H4 (cell line): ENCODE measurements at regions not wholly inside any gene's neighbourhood (a gene's known extent, or its start where the extent isn't known, plus 50 kb on each side); places are given as distances from the start of the nearest gene placed in this dataset.
"Not testable (repeated sequence)": the region's sequence is repeated elsewhere in the genome, so short reads cannot be mapped to it uniquely, and the experiment has no call there.

Experiments
- DNase-seq: peaks from one replicate; pipeline ENCODE4 v3.0.0-alpha.2; 2015; ENCODE audit warnings: low spot score

DNA sequence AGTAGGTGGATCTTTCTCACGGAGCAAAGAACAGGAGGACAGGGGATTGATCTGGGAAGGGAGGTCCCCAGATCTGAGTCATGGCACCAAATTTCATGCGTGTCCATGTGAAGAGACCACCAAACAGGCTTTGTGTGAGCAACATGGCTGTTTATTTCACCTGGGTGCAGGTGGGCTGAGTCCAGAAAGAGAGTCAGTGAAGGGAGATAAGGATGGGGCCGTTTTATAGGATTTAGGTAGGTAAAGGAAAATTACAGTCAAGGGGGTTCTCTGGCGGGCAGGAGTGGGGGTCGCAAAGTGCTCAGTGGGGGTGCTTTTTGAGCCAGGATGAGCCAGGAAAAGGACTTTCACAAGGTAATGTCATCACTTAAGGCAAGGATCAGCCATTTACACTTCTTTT lies 1480.5 kb upstream of the PRR20A start:
- DNase-seq, result not testable (repeated sequence)

DNA sequence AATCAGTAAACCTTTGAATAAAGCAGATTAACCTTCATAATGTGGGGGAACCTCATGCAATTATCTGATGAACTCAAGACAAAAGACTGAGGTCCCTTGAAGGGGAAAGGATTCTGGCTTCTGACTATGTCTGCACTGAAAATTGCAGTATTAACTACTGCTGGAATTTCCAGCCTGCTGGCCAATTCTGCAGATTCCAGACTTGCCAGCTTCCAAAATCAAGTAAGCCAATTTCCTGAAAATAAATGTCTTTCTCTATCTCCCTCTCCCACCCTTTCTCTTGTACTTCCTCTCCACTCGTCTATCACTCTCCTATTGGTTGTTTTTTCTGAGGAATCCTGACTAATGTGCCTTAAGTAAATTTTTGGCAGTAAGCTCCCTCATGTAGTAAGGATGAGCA lies 1479.9 kb upstream of the PRR20A start:
- DNase-seq, result no peak

DNA sequence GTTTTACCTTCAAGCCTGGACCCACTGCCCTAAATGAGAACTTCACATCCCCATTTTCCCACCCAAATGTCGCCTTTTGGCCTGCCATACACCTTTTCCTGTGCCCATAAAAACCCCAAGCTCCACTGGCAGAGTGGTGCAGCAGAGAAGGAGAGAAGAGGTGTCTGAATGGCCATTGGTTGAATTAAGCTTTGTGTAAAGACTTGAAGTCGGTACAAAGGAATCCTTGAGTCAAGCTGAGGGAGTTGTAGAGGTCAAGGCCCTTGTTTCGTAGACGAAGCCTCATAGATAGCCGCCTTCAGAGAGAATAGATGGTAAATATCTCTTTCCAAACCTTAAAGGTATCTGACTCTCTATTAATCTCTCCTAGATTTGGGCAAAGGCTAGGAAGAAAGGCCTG lies 1479.2 kb upstream of the PRR20A start:
- DNase-seq, result no peak

DNA sequence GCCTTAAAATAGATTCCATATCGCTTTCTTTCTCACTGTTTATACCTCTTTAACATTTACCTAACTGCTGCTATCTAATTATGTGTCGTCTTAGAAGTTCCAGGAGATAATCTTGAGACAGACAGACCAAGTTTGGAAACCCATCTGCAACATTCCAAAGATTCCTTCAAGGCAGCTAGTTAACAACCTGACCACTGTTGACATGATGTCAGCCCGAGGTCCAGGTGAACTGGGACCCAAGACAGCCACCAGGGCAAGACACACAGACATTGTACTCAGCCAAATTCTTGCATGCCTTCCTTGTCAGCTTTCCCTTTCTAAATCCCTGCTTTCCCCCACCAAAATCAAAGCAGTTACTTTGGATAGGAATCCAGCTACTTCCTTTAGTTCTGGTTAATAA lies 1476.5 kb upstream of the PRR20A start:
- DNase-seq, result no peak

DNA sequence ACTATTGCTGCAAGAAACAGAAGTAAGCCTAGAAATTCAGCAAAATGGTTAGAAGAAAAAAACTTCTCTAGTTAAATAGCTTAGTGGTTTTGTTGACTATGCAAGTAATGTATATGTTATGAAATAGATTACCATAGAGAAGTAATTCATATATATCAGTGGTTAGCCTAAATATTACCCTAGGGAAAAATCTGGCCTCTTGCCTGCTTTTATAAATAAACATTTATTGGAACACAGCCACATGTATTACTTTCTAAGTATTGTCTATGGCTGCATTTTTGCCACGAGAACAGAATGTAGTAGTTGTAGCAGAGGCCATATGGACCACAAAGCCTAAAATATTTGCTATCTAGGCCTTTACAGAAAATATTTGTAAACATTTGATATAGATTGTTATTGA lies 1471.7 kb upstream of the PRR20A start:
- DNase-seq, result no peak

DNA sequence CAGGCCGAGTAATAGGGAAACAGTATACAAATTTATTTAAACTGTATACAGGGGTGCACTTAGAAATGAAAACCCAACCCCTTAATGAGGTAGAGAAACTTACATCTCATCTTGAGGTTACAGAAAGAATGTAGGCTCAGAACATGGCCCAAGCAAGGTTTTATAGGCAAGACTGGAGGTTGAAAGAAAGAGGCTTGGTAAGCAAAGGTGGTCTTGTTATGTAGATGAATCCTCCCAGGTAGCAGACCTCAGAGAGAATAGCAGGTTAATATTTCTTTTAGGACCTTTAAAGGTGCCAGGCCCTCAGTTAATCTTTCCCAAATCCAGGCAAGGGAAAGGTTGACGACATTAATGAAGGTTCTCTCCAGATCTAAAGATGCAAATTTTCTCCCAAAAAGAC lies 1466.8 kb upstream of the PRR20A start:
- no peak for DNase-seq

DNA sequence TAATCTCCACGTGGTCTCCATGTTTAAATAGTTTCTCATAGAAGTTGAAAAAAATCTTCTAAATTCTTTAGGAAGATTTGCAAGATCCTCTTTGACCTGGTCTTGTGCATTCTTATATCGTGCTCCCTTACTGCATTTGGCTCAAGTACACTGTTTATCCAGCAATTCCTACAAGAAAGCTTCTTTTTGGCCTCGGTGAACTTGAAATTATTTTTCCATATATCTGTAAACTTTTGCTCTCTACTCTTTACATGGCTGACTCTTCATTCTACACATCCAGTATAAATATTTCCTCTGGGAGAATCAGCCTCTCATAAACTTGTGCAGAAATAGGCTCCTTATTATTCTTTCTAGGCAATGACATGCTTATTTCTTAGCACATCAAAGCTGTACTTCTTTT lies 1457.9 kb upstream of the PRR20A start:
- no peak for DNase-seq

DNA sequence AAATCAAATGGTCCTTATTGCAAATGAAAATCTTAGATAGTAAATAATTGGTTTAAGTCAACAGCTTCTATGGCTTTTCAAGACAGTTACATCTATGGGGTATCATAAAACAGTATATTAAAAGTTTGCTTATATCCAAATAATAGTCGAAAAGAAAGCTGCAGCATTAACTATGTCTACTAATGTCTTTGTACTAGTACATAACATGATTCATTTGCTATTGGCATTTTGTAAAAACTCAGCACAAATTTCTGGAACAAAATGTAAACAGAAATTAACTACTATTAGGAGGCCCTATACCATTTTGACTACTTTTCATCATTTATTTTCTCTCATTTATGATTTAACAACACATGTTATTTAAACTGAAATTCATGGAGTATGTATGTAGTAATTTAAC lies 1435.2 kb upstream of the PRR20A start:
- no peak for DNase-seq

DNA sequence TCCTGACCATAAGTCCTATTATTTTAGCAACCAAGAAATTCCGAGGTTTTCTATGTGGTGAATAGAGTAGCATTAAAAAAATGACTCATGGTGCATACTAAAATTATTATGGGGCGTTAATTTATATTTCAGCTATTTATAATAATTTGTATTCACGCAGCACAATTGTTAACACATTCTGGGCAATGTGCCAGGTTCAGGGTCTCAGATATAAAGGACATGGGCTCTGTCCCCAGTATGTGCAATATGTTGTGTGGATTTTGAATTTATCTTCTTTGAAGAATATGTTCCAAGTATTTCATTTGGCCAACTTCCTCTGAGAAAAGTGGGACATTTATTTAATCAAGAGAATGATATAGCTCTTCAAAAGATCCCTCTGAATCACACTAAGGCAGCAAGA lies 1434.7 kb upstream of the PRR20A start:
- DNase-seq, result no peak

DNA sequence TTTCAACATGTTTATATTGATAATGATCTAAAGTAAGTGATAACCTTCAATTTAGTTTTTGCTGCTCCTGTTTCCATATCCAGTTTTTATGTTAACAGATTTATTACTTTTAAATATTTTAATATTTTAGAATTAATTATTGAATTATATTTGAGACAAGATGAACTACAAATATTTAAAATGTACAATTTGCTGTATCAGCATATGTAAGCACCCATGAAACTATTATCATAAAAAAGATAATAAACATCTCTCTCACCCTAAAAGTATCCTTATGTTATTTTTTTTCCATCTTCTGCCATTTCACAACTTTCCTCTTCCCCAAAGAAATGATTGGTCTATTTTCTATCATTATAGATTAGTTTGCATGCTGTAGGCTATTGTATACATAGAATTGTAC lies 1426.6 kb upstream of the PRR20A start:
- no peak for DNase-seq

DNA sequence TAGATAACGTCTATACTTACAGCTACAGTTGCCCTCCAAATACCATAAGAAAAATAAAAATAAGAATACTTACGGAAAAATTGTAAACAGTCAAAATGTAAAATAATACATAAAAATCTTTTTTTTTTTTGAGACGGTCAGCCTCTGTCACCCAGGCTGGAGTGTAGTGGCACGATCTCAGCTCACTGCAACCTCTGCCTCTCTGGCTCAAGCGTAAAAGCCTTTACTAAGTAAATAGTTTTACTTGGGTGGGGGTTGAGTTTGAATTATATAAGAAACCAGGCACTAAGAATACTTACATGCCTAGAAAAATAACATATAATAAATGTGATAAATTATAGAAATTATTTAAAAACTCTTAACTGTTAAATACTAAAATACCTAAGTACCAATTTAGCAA lies 1413.0 kb upstream of the PRR20A start:
- DNase-seq, result no peak

DNA sequence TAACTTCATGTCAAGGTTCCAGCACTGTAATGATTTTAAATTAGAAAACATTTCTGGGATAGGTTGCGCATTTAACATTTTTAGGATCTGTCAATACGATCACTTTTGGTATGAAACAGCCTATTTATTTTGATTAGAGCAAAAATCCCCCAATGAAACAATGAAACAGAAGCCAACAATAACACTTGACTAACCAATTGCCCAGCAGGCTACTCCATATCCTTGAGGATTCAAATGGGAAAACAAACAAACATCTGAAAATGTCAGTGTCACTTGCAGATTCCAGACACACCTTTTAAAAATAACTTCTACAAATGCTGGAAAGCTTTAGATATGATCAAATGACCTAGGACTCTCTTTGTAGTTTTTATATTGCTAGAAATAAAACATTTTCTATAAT lies 1412.5 kb upstream of the PRR20A start:
- DNase-seq, result no peak

DNA sequence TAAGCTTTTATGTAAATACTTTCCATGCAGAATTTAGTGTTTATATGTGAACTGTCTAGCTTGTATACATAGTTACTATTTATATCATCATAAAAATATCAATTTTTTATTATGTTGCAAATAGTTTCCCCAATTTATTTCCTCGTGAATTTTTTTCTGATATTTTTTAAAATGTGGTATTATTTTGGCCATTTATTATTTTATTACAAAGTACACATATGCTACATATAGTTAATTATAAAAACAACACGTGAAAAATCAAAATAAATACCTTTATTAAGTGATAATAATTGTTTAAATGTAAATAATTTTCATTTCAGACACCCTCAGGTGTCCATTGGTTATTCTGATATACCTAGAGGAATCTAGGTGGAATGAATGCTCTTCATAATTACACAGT lies 1394.9 kb upstream of the PRR20A start:
- no peak for DNase-seq

DNA sequence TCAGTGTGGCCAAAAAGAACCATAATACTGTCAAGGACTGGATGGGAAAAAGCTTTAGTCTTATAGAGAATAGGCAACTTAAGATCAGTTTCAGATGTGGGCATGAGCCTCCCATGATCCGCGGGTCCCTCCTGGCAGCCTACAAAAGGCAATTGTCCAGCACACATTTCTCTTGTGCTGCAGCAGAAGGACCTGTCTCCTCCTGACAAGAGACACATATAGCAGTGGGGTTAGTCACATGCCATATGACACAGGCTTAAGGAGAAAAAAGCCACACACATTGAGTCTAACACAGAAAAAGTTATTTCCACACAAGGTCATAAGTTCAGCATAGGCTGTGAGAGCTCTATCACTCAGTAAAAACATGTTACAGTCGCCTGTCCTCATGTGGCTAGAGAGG lies 1378.7 kb upstream of the PRR20A start:
- DNase-seq, result no peak

DNA sequence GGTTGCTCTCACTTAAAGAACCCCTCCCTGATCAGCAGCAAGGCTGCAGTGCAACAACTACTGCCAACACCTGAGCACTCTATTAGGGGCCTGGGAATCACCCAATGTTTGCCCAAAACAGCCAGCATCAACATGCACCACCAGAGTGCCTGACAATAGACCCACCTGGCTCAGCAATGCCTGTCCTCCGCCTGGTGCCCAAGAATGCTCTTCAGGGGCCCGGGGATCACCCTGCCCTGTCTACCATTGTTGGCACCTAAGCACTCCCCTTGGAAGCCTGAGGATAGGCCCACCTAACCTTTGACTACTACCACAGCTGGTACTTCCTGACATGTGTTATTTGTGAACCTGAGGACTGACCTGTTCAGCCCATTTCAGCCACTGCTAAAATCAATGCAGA lies 1363.1 kb upstream of the PRR20A start:
- no peak for DNase-seq

DNA sequence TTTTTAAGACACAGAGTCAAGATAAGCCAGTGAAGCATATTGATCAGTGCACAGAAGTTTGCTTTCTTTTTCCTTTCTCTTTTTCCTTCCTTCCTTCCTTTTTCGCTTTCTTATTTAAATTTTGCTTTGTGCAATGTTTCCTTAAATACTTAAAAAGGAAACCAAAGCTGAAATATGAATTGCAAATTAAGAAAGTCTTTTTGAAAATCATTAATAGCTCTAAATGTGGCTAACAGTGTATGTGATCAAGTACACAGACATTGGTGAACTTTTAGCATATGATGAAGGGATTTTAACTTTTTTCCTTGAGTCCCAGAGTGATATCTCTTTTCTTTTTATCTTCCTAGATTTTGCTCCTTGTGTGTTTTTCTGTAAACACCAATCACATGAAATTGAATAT lies 1356.9 kb upstream of the PRR20A start:
- DNase-seq, result no peak

DNA sequence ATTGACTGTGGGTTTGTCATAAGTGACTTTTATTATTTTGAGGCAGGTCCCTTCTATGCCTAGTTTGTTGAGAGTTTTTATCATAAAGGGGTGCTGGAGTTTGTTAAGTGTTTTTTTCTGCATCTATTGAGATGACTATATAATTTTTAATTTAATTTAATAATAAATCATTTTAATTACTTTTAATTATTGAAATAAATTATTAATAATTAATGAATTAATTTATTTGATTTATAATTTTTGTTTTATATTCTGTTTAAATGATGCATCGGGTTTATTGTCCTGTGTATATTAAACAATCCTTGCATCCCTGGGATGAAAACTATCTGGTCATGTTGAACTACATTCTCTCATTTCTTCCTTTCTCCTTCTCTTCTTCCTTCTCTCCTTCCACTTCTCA lies 1352.2 kb upstream of the PRR20A start:
- DNase-seq, result no peak

DNA sequence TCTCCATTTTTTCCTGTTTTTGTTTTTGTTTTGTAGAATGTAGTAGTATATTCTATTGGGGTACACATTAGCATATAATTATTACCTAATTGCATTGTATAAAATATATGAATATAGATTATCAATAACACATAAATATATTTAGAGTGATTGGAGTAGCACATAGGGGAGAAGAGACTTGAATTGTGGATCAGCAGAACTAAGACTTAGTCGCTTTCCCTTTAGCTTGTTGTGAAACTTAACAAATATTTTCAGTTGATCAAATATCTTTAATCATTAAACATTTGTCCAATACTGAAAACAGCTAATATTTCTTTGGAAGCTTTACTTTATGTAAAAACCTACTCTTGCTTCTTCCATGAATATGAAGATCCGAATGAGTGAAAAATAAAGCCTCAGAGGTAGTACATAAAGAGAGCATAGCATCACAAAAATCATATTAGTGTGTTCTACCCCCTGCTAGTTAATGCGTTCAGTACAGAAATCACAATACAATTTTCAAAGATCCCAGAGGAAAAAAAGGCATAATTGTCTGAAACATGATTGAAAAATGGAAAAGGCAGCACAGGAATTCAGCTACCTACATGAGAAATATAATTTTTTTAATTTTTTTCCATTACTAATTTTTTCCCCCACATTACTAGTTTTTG lies 1348.0 kb upstream of the PRR20A start:
- no peak for DNase-seq

DNA sequence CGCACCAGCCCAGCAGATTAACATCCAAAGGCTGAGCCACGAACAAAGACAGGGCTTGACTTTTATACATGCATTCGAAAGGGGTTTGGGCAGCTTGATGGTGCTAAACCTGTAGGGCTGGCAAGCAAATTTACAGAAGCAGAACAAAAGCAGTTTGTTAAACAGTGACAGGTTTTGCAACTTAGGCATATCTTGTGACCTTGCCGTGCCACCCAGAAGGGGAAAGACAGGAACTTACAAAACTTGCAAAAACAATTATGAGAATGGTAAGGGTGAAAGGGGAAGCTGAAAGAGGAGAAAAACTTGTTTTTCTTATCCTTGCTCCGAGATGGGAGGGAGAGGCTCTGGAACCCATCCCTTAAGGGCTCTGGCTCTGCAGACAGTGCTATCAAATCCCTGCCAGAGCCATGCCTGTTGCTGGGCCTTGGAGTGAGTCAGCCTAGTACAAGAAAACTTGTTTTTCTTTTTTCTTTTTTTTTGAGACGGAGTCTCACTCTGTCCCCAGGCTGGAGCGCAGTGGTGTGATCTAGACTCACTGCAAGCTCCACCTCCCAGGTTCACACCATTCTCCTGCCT lies 1325.2 kb upstream of the PRR20A start:
- DNase-seq, result no peak

DNA sequence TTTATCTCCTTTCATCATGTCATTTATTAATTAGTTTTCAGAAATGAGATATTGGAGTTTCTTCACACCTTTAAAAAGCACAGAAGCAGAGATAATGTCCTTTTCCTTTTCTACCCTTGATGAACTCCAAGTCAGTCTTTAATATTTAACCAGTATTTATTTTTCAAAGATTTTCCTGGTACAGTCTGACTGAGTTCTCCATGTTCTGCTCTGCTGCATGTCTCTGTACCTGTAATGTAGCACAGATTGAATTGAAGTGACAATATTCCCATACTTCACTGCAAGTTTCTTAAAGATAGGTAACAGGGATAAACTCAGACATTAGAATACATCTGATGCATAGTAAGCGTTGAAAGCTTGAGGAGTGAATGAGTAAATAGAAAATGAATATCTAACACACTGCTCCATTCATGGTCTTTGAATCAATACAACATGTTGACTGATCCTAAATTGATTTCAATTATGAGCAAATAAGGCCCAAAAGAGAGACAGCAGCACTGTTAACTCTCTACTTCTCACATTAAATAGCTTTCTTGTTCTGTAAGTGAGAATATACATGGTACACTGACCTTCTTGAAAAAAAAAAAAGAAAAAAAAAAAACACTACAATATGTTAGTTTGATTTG lies 1323.6 kb upstream of the PRR20A start:
- DNase-seq, result no peak

DNA sequence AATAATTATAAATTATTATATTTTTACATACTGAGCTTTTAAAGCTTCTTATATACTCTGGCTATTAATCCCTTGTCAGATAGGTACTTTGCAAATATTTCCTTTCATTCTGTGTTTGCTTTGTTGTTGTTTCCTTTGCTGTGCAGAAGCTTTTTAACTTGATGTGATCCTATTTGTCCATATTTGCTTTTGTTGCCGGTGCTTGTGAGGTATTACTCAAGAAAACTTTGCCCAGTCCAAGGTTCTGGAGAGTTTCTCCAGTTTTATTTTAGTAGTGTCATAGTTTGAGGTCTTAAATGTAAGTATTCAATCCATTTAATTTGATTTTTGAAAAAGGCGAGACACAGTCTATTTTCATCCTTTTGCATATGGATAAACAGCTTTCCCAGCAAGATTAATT lies 1319.9 kb upstream of the PRR20A start:
- no peak for DNase-seq

DNA sequence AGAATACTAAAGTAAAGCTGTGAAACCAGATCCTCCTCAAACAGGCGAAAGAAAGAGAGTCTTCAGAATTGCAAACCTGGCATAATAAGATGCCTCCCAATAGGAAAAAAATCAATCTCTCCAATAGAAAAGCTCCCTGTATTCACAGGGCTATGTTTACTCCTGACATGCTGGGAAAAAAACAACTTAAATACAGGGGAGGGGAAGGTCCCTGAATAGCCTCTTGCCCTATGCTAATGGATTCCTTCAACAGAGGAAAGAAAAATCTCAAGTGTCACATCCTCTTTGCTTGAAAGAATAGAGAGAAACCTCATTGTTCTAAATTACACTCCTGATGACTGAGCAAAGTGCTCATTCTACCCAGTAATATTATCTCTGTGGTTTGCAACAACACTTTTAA lies 1271.1 kb upstream of the PRR20A start:
- no peak for DNase-seq

DNA sequence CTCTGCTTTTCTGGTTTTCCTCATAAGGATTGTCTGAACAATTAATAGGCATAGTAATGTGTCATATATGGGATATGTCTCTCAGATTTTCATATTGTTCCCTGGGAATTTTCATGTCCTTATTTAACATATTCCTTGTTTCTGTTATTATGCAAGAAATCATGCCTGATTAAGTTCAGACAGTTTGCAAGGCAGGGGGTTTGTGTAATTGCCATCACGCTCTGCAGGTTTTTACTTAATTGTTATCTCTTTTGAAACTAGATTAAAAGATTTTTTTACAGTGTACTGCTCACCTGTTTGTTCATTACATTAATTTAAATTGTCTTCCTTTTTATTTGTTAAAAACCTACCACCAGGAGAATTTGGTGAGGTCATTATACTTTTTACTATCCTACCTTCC lies 1253.2 kb upstream of the PRR20A start:
- no peak for DNase-seq

DNA sequence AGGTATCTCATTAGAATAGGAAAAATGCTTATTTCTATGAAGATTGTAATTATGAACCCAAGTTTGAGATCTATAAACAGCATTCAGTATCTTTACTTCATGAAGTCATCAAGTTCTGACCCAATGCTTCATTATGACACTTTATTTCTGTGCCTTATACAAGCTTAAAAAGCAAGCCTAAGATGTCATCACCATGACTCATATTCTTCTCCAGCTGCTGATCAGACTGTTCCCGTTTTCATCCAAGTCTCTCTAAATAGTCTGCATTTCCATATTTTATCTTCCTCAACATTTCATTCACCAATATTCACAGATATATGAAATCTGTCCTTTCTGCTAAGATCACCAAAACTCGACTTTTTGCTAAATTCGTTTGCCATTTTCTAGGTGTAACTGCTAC lies 1247.2 kb upstream of the PRR20A start:
- DNase-seq, result no peak
